ENCODE measurements at regions not wholly inside any gene's neighbourhood (a gene's known extent, or its start where the extent isn't known, plus 50 kb on each side); places are given as distances from the start of the nearest gene placed in this dataset.

DNA sequence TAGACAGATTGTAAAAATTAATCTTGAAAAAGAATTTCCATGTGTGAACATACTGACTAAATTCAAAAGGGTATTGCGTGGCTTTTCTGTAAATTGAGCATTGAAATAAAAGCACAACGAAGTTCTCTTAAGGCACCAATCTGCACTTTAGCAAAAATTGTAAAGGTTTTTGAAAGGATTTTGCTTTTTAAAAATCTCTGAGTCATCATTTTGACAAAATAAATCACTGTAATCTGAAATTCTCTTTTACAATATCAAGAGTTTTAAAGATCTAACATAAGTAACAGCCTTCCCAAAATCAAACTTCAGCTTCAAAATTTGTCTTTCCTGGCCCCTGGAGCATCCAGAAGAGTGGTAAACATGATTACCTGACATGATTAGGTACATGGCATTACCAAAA is 830.9 kb upstream of the AGA start:
- H3K4me3 ChIP-seq (ENCODE audit: low read depth, low read length): no peak overlapping the region
- no peak for TF ChIP-seq CTCF (IDR thresholded peaks at IDR 0.05; ENCODE audit: insufficient read depth, low read depth, low read length)

GRCh38 chr4:178275671-178276360 is 833.6 kb upstream of the AGA start:
- no peak for DNase-seq (ENCODE audit: low read depth)
- no peak for TF ChIP-seq CTCF (IDR thresholded peaks at IDR 0.05; ENCODE audit: insufficient read depth, low read depth, low read length)

More for the DNA sequence above, 830.9 kb upstream of the AGA start:
- DNase-seq (ENCODE audit: low read depth): no peak

GRCh38 chr4:178280362-178280761 is 838.1 kb upstream of the AGA start:
- H3K4me3 ChIP-seq (ENCODE audit: low read depth, low read length): no peak overlapping the region
- DNase-seq (ENCODE audit: low read depth): no peak
- TF ChIP-seq CTCF (IDR thresholded peaks at IDR 0.05; ENCODE audit: insufficient read depth, low read depth, low read length): no peak

More at GRCh38 chr4:178275671-178276360, 833.6 kb upstream of the AGA start:
- no peak overlapping the region for H3K4me3 ChIP-seq (ENCODE audit: low read depth, low read length)

- no peak for TF ChIP-seq CTCF (IDR thresholded peaks at IDR 0.05; ENCODE audit: insufficient read depth, low read depth, low read length)
- H3K4me3 ChIP-seq (ENCODE audit: low read depth, low read length): no peak overlapping the region
- DNase-seq (ENCODE audit: low read depth): no peak
Measured at GRCh38 chr4:178288462-178288861, 846.2 kb upstream of the AGA start.

DNA sequence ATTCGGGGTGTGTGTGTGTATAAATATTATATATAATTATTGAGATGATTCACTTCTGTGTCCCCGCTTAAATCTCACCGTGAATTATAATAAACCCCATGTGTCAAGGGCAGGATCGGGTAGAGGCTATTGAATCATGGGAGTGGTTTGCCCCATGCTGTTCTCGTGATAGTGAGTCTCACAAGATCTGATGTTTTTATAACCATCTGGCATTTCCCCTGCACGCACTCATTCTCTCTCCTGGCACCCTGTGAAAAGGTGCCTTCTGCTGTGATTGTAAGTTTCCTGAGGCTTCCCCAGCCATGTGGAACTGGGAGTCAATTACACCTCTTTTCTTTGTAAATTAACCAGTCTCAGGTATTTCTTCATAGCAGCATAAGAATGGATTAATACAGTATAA is 851.4 kb upstream of the AGA start:
- no peak for TF ChIP-seq CTCF (IDR thresholded peaks at IDR 0.05; ENCODE audit: insufficient read depth, low read depth, low read length)
- DNase-seq (ENCODE audit: low read depth): no peak
- no peak overlapping the region for H3K4me3 ChIP-seq (ENCODE audit: low read depth, low read length)

DNA sequence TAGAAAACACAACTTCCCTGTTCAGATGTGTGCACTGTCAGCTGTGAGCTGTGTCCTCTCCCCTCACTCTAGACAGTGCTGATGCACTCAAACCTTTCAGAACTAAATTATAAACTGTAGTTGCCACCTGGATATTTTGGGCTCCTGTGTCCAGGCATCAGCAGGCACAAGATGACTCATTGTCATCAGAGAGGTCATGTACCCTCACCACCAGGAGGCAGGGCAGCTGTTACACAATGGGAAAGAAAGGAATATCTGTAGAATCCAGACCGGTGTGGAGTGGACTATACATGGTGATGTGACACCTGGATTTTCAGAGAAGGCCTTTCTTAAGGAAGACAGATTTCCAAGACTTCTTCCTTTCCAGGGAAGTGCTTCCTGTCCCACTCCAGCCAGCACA is 854.4 kb upstream of the AGA start:
- no peak for DNase-seq (ENCODE audit: low read depth)
- no peak for TF ChIP-seq CTCF (IDR thresholded peaks at IDR 0.05; ENCODE audit: insufficient read depth, low read depth, low read length)
- H3K4me3 ChIP-seq (ENCODE audit: low read depth, low read length): no peak overlapping the region

DNA sequence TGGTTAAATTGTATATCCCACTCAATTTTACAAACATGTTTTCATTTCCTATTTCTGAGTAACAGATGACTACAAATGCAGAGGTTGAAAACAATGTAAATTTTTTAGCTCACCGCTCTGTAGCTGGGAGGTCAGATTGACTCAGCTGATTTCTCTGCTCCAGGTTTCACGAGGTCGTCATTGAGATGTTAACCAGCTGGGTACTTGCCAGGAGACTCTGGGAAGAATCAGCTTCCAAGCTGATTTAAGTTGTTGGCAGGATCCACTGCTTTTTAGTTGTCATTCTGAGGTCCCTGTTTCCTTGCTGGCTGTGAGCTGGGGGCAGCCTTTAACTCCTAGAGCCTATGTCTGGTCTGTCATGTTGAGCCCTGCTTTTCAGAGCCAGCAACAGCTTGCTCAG is 864.3 kb upstream of the AGA start:
- no peak for TF ChIP-seq CTCF (IDR thresholded peaks at IDR 0.05; ENCODE audit: insufficient read depth, low read depth, low read length)
- no peak for DNase-seq (ENCODE audit: low read depth)
- no peak overlapping the region for H3K4me3 ChIP-seq (ENCODE audit: low read depth, low read length)
